H1 (cell line): ENCODE measurements at regions not wholly inside any gene's neighbourhood (a gene's known extent, or its start where the extent isn't known, plus 50 kb on each side); places are given as distances from the start of the nearest gene placed in this dataset.

Experiments used
- CTCF ChIA-PET: fragments of 300-600 bp; sonication (Branson Sonifier 250); formaldehyde crosslinking; loops from one replicate; lab custom pipeline; 2021; ENCODE audit not compliant: partially characterized antibody; lab: Charles Lee
- POLR2A ChIA-PET: fragments of 300-600 bp; sonication (Branson Sonifier 250); formaldehyde crosslinking; loops from one replicate; lab custom pipeline; 2021; ENCODE audit warnings: inconsistent platforms; ENCODE audit not compliant: partially characterized antibody; lab: Charles Lee
- DNase-seq, 2 experiments: peaks; one replicate each; pipeline versions ENCODE4 v3.0.0 to v3.0.0-alpha.2; 2010 to 2022; ENCODE audit warnings: low spot score in 2 of 2, low read depth in 1 of 2, mixed read lengths in 1 of 2
- FAIRE-seq: peaks from 2 replicates; lab custom pipeline; 2011; peaks lifted over from hg19 to GRCh38; lab: Jason Lieb, UNC
- H2AFZ ChIP-seq: 2 replicates; pipeline ENCODE4 v1.8.1; 2012; ENCODE audit warnings: low read length, inconsistent platforms
- H2AK5ac ChIP-seq: 2 replicates; pipeline ENCODE4 v1.6.1; 2013; ENCODE audit warnings: low read depth, low read length
- H2BK120ac ChIP-seq: replicated peaks from 2 replicates; pipeline ENCODE3; 2013; ENCODE audit warnings: low read depth, low read length, inconsistent platforms
- H2BK12ac ChIP-seq: 2 replicates; pipeline ENCODE4 v1.6.1; 2013; ENCODE audit warnings: low read depth, low read length
- H2BK15ac ChIP-seq: 2 replicates; pipeline ENCODE4 v1.6.1; 2013; ENCODE audit warnings: low read length
- H2BK20ac ChIP-seq: 2 replicates; pipeline ENCODE4 v1.6.1; 2013; ENCODE audit warnings: low read length
- H2BK5ac ChIP-seq: 2 replicates; pipeline ENCODE4 v1.6.1; 2013; ENCODE audit warnings: low read depth, low read length
- H3K14ac ChIP-seq: 2 replicates; pipeline ENCODE4 v1.6.1; 2013; ENCODE audit warnings: inconsistent platforms; ENCODE audit not compliant: insufficient read length
- H3K18ac ChIP-seq: 2 replicates; pipeline ENCODE4 v1.6.1; 2013; ENCODE audit warnings: low read length; ENCODE audit errors: extremely low read depth
- H3K23ac ChIP-seq: 2 replicates; pipeline ENCODE4 v1.6.1; 2013; ENCODE audit warnings: inconsistent platforms; ENCODE audit not compliant: insufficient read length
- H3K23me2 ChIP-seq: 2 replicates; pipeline ENCODE4 v1.6.1; 2013; ENCODE audit warnings: low read depth, low read length
- H3K27ac ChIP-seq: 2 replicates; pipeline ENCODE4 v1.6.1; 2011; ENCODE audit warnings: low read depth, low read length, inconsistent platforms
- H3K27me3 ChIP-seq, 4 experiments: replicated peaks in 1 of 4; 1 replicate in 1 of 4; 2 replicates in 3 of 4; pipeline versions ENCODE4 v1.6.1 to v1.8.1; 2011 to 2013; ENCODE audit warnings: low read length in 3 of 4, mild to moderate bottlenecking in 3 of 4, inconsistent platforms in 2 of 4, mixed read lengths in 2 of 4, moderate library complexity in 1 of 4; ENCODE audit not compliant: control insufficient read depth in 3 of 4, insufficient read depth in 3 of 4; ENCODE audit errors: extremely low read depth in 1 of 4
- H3K36me3 ChIP-seq, 4 experiments: 2 replicates each; pipeline versions ENCODE4 v1.6.1 to v1.8.1; 2011 to 2013; ENCODE audit warnings: mild to moderate bottlenecking in 4 of 4, low read length in 3 of 4, moderate library complexity in 2 of 4, control low read depth in 1 of 4, inconsistent platforms in 1 of 4; ENCODE audit not compliant: insufficient read depth in 4 of 4, control insufficient read depth in 2 of 4
- H3K4ac ChIP-seq: replicated peaks from 2 replicates; pipeline ENCODE3; 2013; ENCODE audit warnings: low read length, low read depth, mixed read lengths, inconsistent platforms; ENCODE audit not compliant: insufficient read length
- H3K4me1 ChIP-seq, 4 experiments: replicated peaks in 1 of 4; 1 replicate in 1 of 4; 2 replicates in 3 of 4; pipeline versions ENCODE4 v1.6.1 to v1.8.1; 2011 to 2013; ENCODE audit warnings: low read length in 3 of 4, inconsistent platforms in 2 of 4, mixed read lengths in 1 of 4; ENCODE audit not compliant: insufficient read depth in 4 of 4, control insufficient read depth in 3 of 4
- H3K4me2 ChIP-seq, 2 experiments: 2 replicates each; pipeline versions ENCODE4 v1.6.1 to v1.8.1; 2011 to 2013; ENCODE audit warnings: low read depth in 2 of 2, low read length in 2 of 2, control low read depth in 1 of 2, inconsistent platforms in 1 of 2, mild to moderate bottlenecking in 1 of 2; ENCODE audit not compliant: insufficient read depth in 1 of 2
- H3K4me3 ChIP-seq, 4 experiments: fragments of 200-600, 300-600 bp in 1 of 4; sonication (generic), shearing (Covaris generic), sonication (Bioruptor Twin) in 1 of 4; 2 replicates each; pipeline versions ENCODE4 v1.5.1 to v1.8.1; 2011 to 2016; ENCODE audit warnings: low read length in 4 of 4, low read depth in 3 of 4, control low read depth in 2 of 4, inconsistent platforms in 2 of 4, mild to moderate bottlenecking in 2 of 4, mixed read lengths in 1 of 4, moderate library complexity in 1 of 4; ENCODE audit not compliant: insufficient read depth in 2 of 4; ENCODE audit errors: extremely low read depth in 1 of 4
- H3K56ac ChIP-seq: replicated peaks from 2 replicates; pipeline ENCODE3; 2013; ENCODE audit warnings: low read depth, mild to moderate bottlenecking, mixed read lengths, low read length, inconsistent platforms; ENCODE audit not compliant: insufficient read length
- H3K79me1 ChIP-seq: 2 replicates; pipeline ENCODE4 v1.6.1; 2013; ENCODE audit warnings: low read depth, low read length, control low read depth
- H3K79me2 ChIP-seq, 2 experiments: 2 replicates each; pipeline versions ENCODE4 v1.6.1 to v1.8.1; 2012 to 2013; ENCODE audit warnings: low read length in 2 of 2, mild to moderate bottlenecking in 2 of 2, inconsistent platforms in 1 of 2; ENCODE audit not compliant: insufficient read depth in 2 of 2, control insufficient read depth in 1 of 2
- H3K9ac ChIP-seq, 4 experiments: replicated peaks in 1 of 4; 1 replicate in 1 of 4; 2 replicates in 3 of 4; pipeline versions ENCODE4 v1.6.1 to v1.8.1; 2011 to 2013; ENCODE audit warnings: low read depth in 3 of 4, low read length in 3 of 4, control low read depth in 2 of 4, mild to moderate bottlenecking in 2 of 4, moderate library complexity in 2 of 4, inconsistent platforms in 1 of 4; ENCODE audit errors: extremely low read depth in 1 of 4
- H3K9me3 ChIP-seq, 2 experiments: 2 replicates each; pipeline versions ENCODE4 v1.6.1 to v1.8.1; 2012 to 2013; ENCODE audit warnings: mild to moderate bottlenecking in 2 of 2, moderate library complexity in 2 of 2, control low read depth in 1 of 2, inconsistent platforms in 1 of 2, low read depth in 1 of 2, low read length in 1 of 2, mixed read lengths in 1 of 2; ENCODE audit not compliant: insufficient read depth in 2 of 2
- H4K20me1 ChIP-seq, 2 experiments: replicated peaks in 1 of 2; 2 replicates each; pipeline versions ENCODE3 to v1.8.1; 2011 to 2013; ENCODE audit warnings: inconsistent platforms in 2 of 2, low read length in 2 of 2, mild to moderate bottlenecking in 1 of 2; ENCODE audit not compliant: insufficient read depth in 2 of 2, control insufficient read depth in 1 of 2
- H4K5ac ChIP-seq: 2 replicates; pipeline ENCODE4 v1.6.1; 2013; ENCODE audit warnings: low read length, low read depth, mixed read lengths, inconsistent platforms; ENCODE audit not compliant: insufficient read length
- H4K8ac ChIP-seq: 2 replicates; pipeline ENCODE4 v1.8.0; 2013; ENCODE audit warnings: mild to moderate bottlenecking, moderate library complexity, low read length, inconsistent platforms; ENCODE audit not compliant: insufficient read depth; ENCODE audit errors: extremely low read depth
- H4K91ac ChIP-seq: replicated peaks from 2 replicates; pipeline ENCODE3; 2013; ENCODE audit warnings: low read length, mixed read lengths, inconsistent platforms; ENCODE audit not compliant: insufficient read length
- KDM5A ChIP-seq: fragments of 200-600 bp; IDR thresholded peaks from 2 replicates; pipeline ENCODE4 v1.7.1; 2012; ENCODE audit warnings: mild to moderate bottlenecking, low read length, inconsistent platforms, mixed read lengths
- MAFK ChIP-seq: IDR thresholded peaks from 2 replicates; pipeline ENCODE4 v1.6.1; 2012; ENCODE audit warnings: low read depth, mild to moderate bottlenecking, improper control_type of control experiment, low read length
- WGBS, 2 experiments: shearing (Covaris generic) in 1 of 2; methylation state at CpG; one replicate each; pipeline versions ENCODE4 v1.1.6 to v1.1.7; 2013 to 2015; ENCODE audit warnings: low lambda C conversion rate in 2 of 2, mixed read lengths in 2 of 2, inconsistent platforms in 1 of 2, low coverage in 1 of 2, missing lambda C conversion rate in 1 of 2; ENCODE audit not compliant: insufficient replicate concordance in 2 of 2, insufficient coverage in 1 of 2, insufficient read length in 1 of 2; ENCODE audit errors: extremely low coverage in 1 of 2, missing lambda C conversion rate in 1 of 2; 5-methylcytosine and 5-hydroxymethylcytosine counted together

GRCh38 chr15:61605343-61605742 lies 376.2 kb upstream of the RORA start:
- ChIA-PET CTCF (interaction anchor here (0.7 to 3.9 kb wide), 2 partner anchors 15 to 37 kb away, joined by 3 to 20 read pairs; no protein-coding TSS in a partner anchor), POLR2A (no interaction called here)
- Histone ChIP-seq H2BK120ac (no peak overlapping the region), H3K9me3 (no peaks in the 10 kb centered on the region), H2BK12ac (no peak overlapping the region), H3K4me1 (no peaks in the 10 kb centered on the region), H3K4me3 (no peak overlapping the region), H3K23me2 (no peaks in the 10 kb centered on the region), H2BK15ac (no peak overlapping the region), H3K14ac (no peak overlapping the region), H3K9ac (no peak overlapping the region), H3K36me3 (no peaks in the 10 kb centered on the region), H3K79me1 (no peaks in the 10 kb centered on the region), H4K8ac (no peak overlapping the region), H2BK5ac (no peak overlapping the region), H3K23ac (no peak overlapping the region), H2AFZ (no peak overlapping the region), H4K91ac (no peak overlapping the region), H2BK20ac (no peak overlapping the region), H3K56ac (no peak overlapping the region), H3K4me2 (no peak overlapping the region), H3K27ac (no peak overlapping the region), H3K4ac (no peak overlapping the region), H4K20me1 (no peaks in the 10 kb centered on the region), H3K18ac (no peak overlapping the region), H3K79me2 (no peaks in the 10 kb centered on the region), H3K27me3 (no peaks in the 10 kb centered on the region), H2AK5ac (no peak overlapping the region), H4K5ac (no peak overlapping the region)
- TF ChIP-seq MAFK: peak; percentile 75
- TF ChIP-seq KDM5A: no peak
- FAIRE-seq: no peak
- DNase-seq: no peak
- WGBS, 2 experiments: 92% methylated on average over 6 of the region's 6 CpGs; no CpG with 5 or more reads in 1 of the 2 experiments
